ENCODE measurements at regions not wholly inside any gene's neighbourhood (a gene's known extent, or its start where the extent isn't known, plus 50 kb on each side); places are given as distances from the start of the nearest gene placed in this dataset.

DNA sequence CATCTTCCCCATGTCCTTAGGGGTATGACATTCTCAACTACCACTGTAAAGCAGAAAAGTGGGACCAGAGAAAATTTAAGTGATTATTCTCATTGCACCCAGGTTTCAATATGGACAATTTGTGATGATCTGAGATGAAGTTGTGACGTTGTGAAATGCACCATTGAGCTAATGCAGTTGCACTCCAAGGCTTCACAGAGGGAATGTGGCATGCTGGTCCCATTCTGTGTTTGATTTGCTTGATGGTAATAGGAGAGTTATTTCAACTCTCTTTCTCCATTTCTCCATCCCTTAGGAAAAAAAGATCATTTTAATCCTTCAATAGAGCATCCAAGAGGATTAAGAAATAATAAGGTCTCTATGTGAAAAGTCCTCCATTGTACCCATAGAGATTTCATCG lies 136.6 kb downstream of the SLC30A10 start:
- TF ChIP-seq, protein P1, sequence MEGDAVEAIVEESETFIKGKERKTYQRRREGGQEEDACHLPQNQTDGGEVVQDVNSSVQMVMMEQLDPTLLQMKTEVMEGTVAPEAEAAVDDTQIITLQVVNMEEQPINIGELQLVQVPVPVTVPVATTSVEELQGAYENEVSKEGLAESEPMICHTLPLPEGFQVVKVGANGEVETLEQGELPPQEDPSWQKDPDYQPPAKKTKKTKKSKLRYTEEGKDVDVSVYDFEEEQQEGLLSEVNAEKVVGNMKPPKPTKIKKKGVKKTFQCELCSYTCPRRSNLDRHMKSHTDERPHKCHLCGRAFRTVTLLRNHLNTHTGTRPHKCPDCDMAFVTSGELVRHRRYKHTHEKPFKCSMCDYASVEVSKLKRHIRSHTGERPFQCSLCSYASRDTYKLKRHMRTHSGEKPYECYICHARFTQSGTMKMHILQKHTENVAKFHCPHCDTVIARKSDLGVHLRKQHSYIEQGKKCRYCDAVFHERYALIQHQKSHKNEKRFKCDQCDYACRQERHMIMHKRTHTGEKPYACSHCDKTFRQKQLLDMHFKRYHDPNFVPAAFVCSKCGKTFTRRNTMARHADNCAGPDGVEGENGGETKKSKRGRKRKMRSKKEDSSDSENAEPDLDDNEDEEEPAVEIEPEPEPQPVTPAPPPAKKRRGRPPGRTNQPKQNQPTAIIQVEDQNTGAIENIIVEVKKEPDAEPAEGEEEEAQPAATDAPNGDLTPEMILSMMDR (IDR thresholded peaks at IDR 0.05; ENCODE audit: low read length): no peak
- no peak for TF ChIP-seq EZH2 (IDR thresholded peaks at IDR 0.05; ENCODE audit: borderline replicate concordance, low read length)
- Histone ChIP-seq H4K20me1 (ENCODE audit: insufficient read depth, low read length) (no peaks in the 10 kb centered on the region), H3K27ac (ENCODE audit: low read depth, low read length, poor library complexity, severe bottlenecking) (no peak overlapping the region), H3F3A (ENCODE audit: insufficient read depth, low read length) (no peaks in the 10 kb centered on the region), H3K27me3 (ENCODE audit: insufficient read depth, low read length) (no peaks in the 10 kb centered on the region), H3K9ac (ENCODE audit: low read length) (no peak overlapping the region), H2AFZ (ENCODE audit: low read length) (no peak overlapping the region), H3K9me2 (ENCODE audit: low read depth, low read length) (no peaks in the 10 kb centered on the region), H3K4me2 (ENCODE audit: low read length) (no peak overlapping the region), H3K79me2 (ENCODE audit: insufficient read depth, low read length) (no peaks in the 10 kb centered on the region), H3K9me3 (ENCODE audit: low read length) (no peaks in the 10 kb centered on the region), H3K4me3 (ENCODE audit: low read depth, low read length, poor library complexity, severe bottlenecking) (no peak overlapping the region), H3K4me1 (ENCODE audit: insufficient read depth, low read length, severe bottlenecking) (no peaks in the 10 kb centered on the region), H3K36me3 (ENCODE audit: insufficient read depth, low read length) (no peaks in the 10 kb centered on the region)

DNA sequence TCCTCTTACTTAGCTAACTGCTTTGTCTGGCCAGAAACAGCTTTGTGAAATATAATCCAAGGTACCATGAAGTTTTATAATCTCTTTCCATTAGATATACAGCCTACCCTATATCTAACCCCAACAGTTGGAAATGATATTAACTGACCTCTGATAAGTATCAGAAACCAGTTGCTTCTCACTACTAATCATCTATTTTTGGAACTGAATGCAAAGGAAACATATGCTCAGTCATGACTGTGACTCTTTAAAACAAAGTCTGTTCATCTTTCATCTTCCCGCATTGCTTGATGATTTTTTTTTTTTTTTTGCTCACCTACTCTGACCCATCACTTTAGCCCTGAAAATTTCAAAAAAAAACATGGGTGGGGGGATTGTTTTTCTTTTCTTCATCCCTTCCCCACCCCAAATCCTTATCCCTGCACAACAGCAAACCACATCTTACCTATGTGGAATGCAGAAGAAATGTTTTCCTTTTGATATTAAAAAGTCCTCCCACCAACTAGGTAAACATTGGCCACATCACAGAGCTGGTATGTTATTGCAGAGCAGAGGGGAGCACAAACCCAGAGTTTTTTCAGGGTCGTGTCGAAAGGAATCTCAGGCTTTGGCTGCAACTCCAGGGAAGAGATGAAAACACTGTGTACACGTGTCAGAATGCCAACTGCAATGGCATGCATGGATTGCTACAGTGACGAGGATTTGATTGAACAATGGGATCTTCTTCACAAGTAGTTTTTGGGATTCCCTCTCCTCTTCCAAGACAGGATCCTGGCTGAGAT lies 137.3 kb downstream of the SLC30A10 start:
- Histone ChIP-seq H2AFZ (ENCODE audit: low read length) (no peak overlapping the region), H3K4me2 (ENCODE audit: low read length) (no peak overlapping the region), H3K79me2 (ENCODE audit: insufficient read depth, low read length) (no peaks in the 10 kb centered on the region), H4K20me1 (ENCODE audit: insufficient read depth, low read length) (no peaks in the 10 kb centered on the region), H3K27ac (ENCODE audit: low read depth, low read length, poor library complexity, severe bottlenecking) (no peak overlapping the region), H3K36me3 (ENCODE audit: insufficient read depth, low read length) (no peaks in the 10 kb centered on the region), H3K9me3 (ENCODE audit: low read length) (no peaks in the 10 kb centered on the region), H3F3A (ENCODE audit: insufficient read depth, low read length) (no peaks in the 10 kb centered on the region), H3K4me3 (ENCODE audit: low read depth, low read length, poor library complexity, severe bottlenecking) (no peak overlapping the region), H3K9me2 (ENCODE audit: low read depth, low read length) (no peaks in the 10 kb centered on the region), H3K27me3 (ENCODE audit: insufficient read depth, low read length) (no peaks in the 10 kb centered on the region), H3K9ac (ENCODE audit: low read length) (no peak overlapping the region), H3K4me1 (ENCODE audit: insufficient read depth, low read length, severe bottlenecking) (no peaks in the 10 kb centered on the region)
- TF ChIP-seq EZH2 (IDR thresholded peaks at IDR 0.05; ENCODE audit: borderline replicate concordance, low read length): no peak
- TF ChIP-seq, protein P1 (IDR thresholded peaks at IDR 0.05; ENCODE audit: low read length): no peak

DNA sequence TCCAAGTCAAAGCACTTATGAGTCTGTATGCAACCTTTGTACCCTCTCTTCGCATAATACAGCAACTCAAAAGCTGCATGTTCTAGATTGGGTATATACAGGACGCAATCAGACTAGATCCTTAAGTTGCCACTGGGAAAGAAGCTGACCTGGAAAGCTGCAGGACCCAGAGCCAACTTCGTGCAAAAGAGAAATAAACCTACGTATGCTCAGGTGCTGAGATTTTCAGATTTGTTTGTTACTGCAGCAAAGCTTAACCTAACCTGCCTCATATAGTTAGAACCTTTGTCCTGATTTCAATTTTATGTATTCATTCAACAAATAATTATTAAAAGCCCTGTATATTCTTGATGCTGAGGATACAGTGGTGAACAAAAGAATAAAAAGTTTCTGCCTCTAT lies 139.7 kb downstream of the SLC30A10 start:
- H3K4me2 ChIP-seq (ENCODE audit: low read length): no peak overlapping the region
- TF ChIP-seq, protein P1 (IDR thresholded peaks at IDR 0.05; ENCODE audit: low read length): no peak
- TF ChIP-seq EZH2 (IDR thresholded peaks at IDR 0.05; ENCODE audit: borderline replicate concordance, low read length): no peak
- no peaks in the 10 kb centered on the region for H3K27me3 ChIP-seq (ENCODE audit: insufficient read depth, low read length)
- H3F3A ChIP-seq (ENCODE audit: insufficient read depth, low read length): no peaks in the 10 kb centered on the region
- no peaks in the 10 kb centered on the region for H3K9me2 ChIP-seq (ENCODE audit: low read depth, low read length)
- no peaks in the 10 kb centered on the region for H3K4me1 ChIP-seq (ENCODE audit: insufficient read depth, low read length, severe bottlenecking)
- no peak overlapping the region for H3K27ac ChIP-seq (ENCODE audit: low read depth, low read length, poor library complexity, severe bottlenecking)
- H4K20me1 ChIP-seq (ENCODE audit: insufficient read depth, low read length): no peaks in the 10 kb centered on the region
- H3K4me3 ChIP-seq (ENCODE audit: low read depth, low read length, poor library complexity, severe bottlenecking): no peak overlapping the region
- H3K79me2 ChIP-seq (ENCODE audit: insufficient read depth, low read length): no peaks in the 10 kb centered on the region
- no peaks in the 10 kb centered on the region for H3K9me3 ChIP-seq (ENCODE audit: low read length)
- no peaks in the 10 kb centered on the region for H3K36me3 ChIP-seq (ENCODE audit: insufficient read depth, low read length)
- no peak overlapping the region for H2AFZ ChIP-seq (ENCODE audit: low read length)
- no peak overlapping the region for H3K9ac ChIP-seq (ENCODE audit: low read length)

All from OCI-LY1 (cell line).